ENCODE measurements at regions not wholly inside any gene's neighbourhood (a gene's known extent, or its start where the extent isn't known, plus 50 kb on each side); places are given as distances from the start of the nearest gene placed in this dataset.

DNA sequence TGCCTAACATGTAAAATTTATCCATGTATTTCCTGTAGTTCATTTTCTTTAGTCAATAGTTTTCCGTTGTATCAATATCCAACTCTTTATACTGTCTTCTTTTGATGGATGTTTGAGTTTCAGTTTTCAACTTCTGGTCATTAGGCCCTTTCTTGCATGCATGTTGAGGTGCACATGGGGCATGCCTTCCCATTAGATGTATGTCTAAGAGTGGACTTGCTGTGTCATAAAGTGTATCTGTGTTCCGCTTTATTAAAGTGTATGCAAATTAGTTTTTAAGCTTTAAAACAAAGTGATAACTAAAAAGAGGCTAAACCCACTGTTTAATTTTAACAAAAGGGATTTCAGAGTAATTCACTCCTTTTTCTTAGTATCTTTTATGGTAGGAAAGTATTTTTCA is 441.1 kb downstream of the PCNX1 start:
- TF ChIP-seq, protein P1, sequence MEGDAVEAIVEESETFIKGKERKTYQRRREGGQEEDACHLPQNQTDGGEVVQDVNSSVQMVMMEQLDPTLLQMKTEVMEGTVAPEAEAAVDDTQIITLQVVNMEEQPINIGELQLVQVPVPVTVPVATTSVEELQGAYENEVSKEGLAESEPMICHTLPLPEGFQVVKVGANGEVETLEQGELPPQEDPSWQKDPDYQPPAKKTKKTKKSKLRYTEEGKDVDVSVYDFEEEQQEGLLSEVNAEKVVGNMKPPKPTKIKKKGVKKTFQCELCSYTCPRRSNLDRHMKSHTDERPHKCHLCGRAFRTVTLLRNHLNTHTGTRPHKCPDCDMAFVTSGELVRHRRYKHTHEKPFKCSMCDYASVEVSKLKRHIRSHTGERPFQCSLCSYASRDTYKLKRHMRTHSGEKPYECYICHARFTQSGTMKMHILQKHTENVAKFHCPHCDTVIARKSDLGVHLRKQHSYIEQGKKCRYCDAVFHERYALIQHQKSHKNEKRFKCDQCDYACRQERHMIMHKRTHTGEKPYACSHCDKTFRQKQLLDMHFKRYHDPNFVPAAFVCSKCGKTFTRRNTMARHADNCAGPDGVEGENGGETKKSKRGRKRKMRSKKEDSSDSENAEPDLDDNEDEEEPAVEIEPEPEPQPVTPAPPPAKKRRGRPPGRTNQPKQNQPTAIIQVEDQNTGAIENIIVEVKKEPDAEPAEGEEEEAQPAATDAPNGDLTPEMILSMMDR (IDR thresholded peaks at IDR 0.05): no peak
- no peak for TF ChIP-seq POLR2A (IDR thresholded peaks at IDR 0.05)
